Right lobe of liver (tissue), 6 donors: ENCODE measurements at regions not wholly inside any gene's neighbourhood (a gene's known extent, or its start where the extent isn't known, plus 50 kb on each side); places are given as distances from the start of the nearest gene placed in this dataset.

ENCODE experiments used
- ATAC-seq, 4 donors: fragments of 200-7000 bp; cut with Tn5 transposase; one replicate each; pipeline ENCODE4 v1.9.1; 2020; ENCODE audit warnings: mild to moderate bottlenecking in 4 of 4, moderate library complexity in 4 of 4
- DNase-seq, 3 donors: peaks; one replicate each; pipeline ENCODE4 v3.0.0-alpha.2; 2020
- H3K27ac ChIP-seq, 3 donors: fragments of 200-600 bp; one replicate each; pipeline ENCODE4 v1.8.0; 2022
- H3K27me3 ChIP-seq, 2 donors: fragments of 200-600 bp; one replicate each; pipeline ENCODE4 v1.8.0; 2022
- H3K36me3 ChIP-seq, 4 donors: fragments of 200-600 bp; sonication (generic) in 1 of 4; one replicate each; pipeline versions ENCODE4 v1.5.1 to v1.8.0; 2017 to 2022; ENCODE audit warnings: control low read depth in 1 of 4
- H3K4me1 ChIP-seq, 4 donors: fragments of 200-600 bp; sonication (generic) in 1 of 4; one replicate each; pipeline versions ENCODE4 v1.5.1 to v1.8.0; 2017 to 2022; ENCODE audit warnings: control low read depth in 1 of 4
- H3K4me3 ChIP-seq, 3 donors: fragments of 200-600 bp; one replicate each; pipeline ENCODE4 v1.8.0; 2022
- H3K9me3 ChIP-seq, 4 donors: fragments of 200-600 bp; sonication (generic) in 1 of 4; one replicate each; pipeline versions ENCODE4 v1.5.1 to v1.8.0; 2017 to 2022; ENCODE audit warnings: control low read depth in 1 of 4
- POLR2A ChIP-seq: fragments of 450-650 bp; IDR thresholded peaks from one replicate; pipeline ENCODE4 v1.6.1; 2017; ENCODE audit warnings: antibody characterized with exemption, mild to moderate bottlenecking
- WGBS: methylation state at CpG from one replicate; pipeline ENCODE4 v1.1.6; 2018; ENCODE audit warnings: low coverage, low lambda C conversion rate; ENCODE audit not compliant: insufficient coverage; ENCODE audit errors: missing lambda C conversion rate; 5-methylcytosine and 5-hydroxymethylcytosine counted together
- intact Hi-C, 2 donors: fragments of 100-400 bp; cut with DNase I; formaldehyde crosslinking; loops; one replicate each; pipeline versions ENCODE4 v1.11.2 to v1.14.1; 2022
- TF ChIP-seq, protein P1 (sequence below), 4 donors: fragments of 200-600 bp in 3 of 4; fragments of 450-650 bp in 1 of 4; IDR thresholded peaks; one replicate each; pipeline versions ENCODE4 v1.5.1 to v1.8.0; 2016 to 2022; ENCODE audit warnings: antibody characterized with exemption in 4 of 4, mild to moderate bottlenecking in 2 of 4
- donor health status: DM: no; HTN: yes; CAD: no.
- donor health status: DM: no; HTN: no; CAD: no.
- donor health status: DM: no; HTN: no; CAD: no.
- donor health status: DM: no; HTN: yes; CAD: no.
- donor health status: DM: no; HTN: yes; CAD: no.

DNA sequence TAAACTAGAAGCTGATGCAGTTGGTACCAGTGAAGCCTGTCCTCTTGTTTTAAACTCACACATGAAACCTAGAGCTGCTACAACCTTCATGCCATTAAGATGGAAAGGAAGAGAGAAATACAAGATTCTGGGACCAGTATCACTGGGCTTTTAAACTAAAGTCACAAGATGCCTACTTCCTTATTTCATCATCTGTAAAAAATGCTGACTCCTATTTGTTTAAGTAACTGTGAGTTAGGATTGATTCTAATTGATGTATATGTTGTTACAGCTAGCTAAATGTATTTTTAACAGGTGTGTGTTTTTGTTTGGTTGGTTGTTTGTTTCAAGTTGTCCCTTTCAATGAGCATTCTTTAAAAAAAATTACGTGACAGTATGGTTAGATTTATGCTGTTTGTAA is 833.3 kb upstream of the PRMT6 start:
- no peak for ATAC-seq

DNA sequence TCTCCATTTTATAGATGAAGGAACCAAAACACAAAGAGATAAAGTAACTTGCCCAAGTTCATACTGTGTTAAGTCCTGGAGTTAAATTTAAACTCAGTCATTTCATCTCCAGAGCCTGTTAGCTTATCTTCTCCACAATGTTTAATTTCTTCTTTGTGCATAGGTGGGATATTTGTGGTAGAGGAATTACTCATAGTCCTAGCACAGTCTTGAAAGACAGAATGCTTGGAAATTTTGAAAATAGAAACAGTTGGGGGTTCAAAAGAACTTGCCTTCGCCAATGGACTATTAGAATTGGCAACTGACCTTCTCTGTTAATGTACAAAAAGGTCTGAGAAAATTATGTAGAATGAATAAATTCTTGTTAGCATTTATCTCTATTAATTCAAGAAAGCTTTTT is 832.0 kb upstream of the PRMT6 start:
- H3K4me3 ChIP-seq: no peak overlapping the region
- H3K4me1 ChIP-seq: no peaks in the 10 kb centered on the region
- ATAC-seq: no peak
- TF ChIP-seq POLR2A: no peak
- TF ChIP-seq, protein P1, sequence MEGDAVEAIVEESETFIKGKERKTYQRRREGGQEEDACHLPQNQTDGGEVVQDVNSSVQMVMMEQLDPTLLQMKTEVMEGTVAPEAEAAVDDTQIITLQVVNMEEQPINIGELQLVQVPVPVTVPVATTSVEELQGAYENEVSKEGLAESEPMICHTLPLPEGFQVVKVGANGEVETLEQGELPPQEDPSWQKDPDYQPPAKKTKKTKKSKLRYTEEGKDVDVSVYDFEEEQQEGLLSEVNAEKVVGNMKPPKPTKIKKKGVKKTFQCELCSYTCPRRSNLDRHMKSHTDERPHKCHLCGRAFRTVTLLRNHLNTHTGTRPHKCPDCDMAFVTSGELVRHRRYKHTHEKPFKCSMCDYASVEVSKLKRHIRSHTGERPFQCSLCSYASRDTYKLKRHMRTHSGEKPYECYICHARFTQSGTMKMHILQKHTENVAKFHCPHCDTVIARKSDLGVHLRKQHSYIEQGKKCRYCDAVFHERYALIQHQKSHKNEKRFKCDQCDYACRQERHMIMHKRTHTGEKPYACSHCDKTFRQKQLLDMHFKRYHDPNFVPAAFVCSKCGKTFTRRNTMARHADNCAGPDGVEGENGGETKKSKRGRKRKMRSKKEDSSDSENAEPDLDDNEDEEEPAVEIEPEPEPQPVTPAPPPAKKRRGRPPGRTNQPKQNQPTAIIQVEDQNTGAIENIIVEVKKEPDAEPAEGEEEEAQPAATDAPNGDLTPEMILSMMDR (IDR thresholded peaks at IDR 0.05): no peak
- H3K36me3 ChIP-seq: no peaks in the 10 kb centered on the region
- H3K27me3 ChIP-seq: no peaks in the 10 kb centered on the region
- H3K27ac ChIP-seq: no peak overlapping the region
- no peak for DNase-seq
- 16% methylated on average over 1 of the region's 1 CpG for WGBS
- H3K9me3 ChIP-seq: no peaks in the 10 kb centered on the region
- intact Hi-C loops: no loop called here

More for the DNA sequence above, 833.3 kb upstream of the PRMT6 start:
- no peaks in the 10 kb centered on the region for H3K36me3 ChIP-seq
- WGBS: 48% methylated on average over 1 of the region's 1 CpG
- intact Hi-C loops: no loop called here
- TF ChIP-seq POLR2A: no peak
- TF ChIP-seq, protein P1 (IDR thresholded peaks at IDR 0.05): no peak
- H3K27ac ChIP-seq: no peak overlapping the region
- H3K9me3 ChIP-seq: no peaks in the 10 kb centered on the region
- H3K4me3 ChIP-seq: no peak overlapping the region
- no peak for DNase-seq
- H3K4me1 ChIP-seq: no peaks in the 10 kb centered on the region
- H3K27me3 ChIP-seq: no peaks in the 10 kb centered on the region

DNA sequence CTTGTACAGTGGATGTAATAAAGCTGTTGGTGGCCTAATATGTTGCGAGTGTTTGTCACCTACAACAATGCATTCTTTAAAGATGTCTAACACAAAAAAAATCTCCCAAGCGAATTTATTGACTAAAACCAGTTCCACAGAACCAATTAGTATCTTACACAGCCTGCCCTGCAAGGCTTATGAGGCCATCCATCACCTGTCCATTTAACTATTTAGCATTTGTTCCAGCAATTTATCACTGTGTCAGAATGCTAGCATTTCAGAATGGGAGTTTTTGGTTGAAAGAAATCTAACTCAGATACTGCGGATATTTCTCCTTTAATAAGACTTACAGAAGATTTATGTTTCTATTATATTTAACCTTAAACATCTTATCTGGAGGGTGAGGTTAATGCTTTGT is 831.1 kb upstream of the PRMT6 start:
- no peak for TF ChIP-seq POLR2A
- TF ChIP-seq, protein P1 (IDR thresholded peaks at IDR 0.05): no peak
- H3K4me1 ChIP-seq: no peaks in the 10 kb centered on the region
- DNase-seq (no peak), ATAC-seq (no peak)
- no peak overlapping the region for H3K4me3 ChIP-seq
- H3K27ac ChIP-seq: no peak overlapping the region
- no peaks in the 10 kb centered on the region for H3K27me3 ChIP-seq
- H3K9me3 ChIP-seq: no peaks in the 10 kb centered on the region
- WGBS: 54% methylated on average over 3 of the region's 3 CpGs
- no peaks in the 10 kb centered on the region for H3K36me3 ChIP-seq
- intact Hi-C loops: no loop called here

DNA sequence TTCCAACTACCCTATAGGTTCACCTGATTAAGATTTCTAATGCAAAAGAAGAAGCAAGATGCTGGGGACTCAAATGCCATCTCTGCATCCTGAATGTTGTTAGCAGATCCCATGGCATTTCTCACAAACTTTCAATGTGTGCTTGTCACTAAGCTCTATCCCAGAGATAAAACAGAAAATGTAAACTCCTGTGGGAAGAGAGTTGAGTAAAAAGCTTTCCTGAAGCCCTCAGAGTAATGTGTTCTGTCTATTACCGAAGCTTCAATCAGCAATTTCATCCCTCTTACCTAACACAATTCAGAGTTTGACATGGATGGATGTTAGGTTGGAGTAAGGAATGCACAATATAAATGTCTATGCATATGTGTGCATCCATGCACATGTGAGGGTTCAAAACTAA is 829.9 kb upstream of the PRMT6 start:
- intact Hi-C loops: no loop called here
- Histone ChIP-seq H3K4me3 (no peak overlapping the region), H3K27ac (no peak overlapping the region), H3K4me1 (no peaks in the 10 kb centered on the region), H3K36me3 (no peaks in the 10 kb centered on the region), H3K27me3 (no peaks in the 10 kb centered on the region), H3K9me3 (no peaks in the 10 kb centered on the region)
- no peak for TF ChIP-seq POLR2A
- TF ChIP-seq, protein P1 (IDR thresholded peaks at IDR 0.05): no peak
- no peak for ATAC-seq
- 29% methylated on average over 1 of the region's 1 CpG for WGBS
- DNase-seq: no peak

DNA sequence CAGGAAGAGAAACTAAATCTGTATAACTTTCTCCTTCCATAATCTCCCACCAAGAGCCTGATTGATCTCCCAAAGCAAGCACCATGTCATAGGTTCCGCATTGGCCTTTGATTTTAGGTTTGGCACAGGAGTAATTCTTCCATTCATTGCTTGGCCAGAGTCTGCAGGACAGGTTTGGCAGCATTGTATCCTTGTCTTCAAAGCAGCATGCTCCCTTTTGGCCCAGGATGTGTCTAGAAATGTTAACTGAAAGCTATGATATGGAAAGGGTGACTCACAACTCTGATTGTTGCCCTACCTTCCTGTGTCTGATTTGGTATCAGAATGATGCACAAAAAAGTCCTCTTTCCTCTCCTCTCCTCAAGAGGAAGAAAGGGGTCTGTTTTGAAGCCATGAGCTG is 824.3 kb upstream of the PRMT6 start:
- Histone ChIP-seq H3K4me3 (no peak overlapping the region), H3K9me3 (no peaks in the 10 kb centered on the region), H3K27ac (no peak overlapping the region), H3K27me3 (no peaks in the 10 kb centered on the region), H3K36me3 (no peaks in the 10 kb centered on the region), H3K4me1 (no peaks in the 10 kb centered on the region)
- TF ChIP-seq POLR2A: no peak
- TF ChIP-seq, protein P1 (IDR thresholded peaks at IDR 0.05): no peak
- intact Hi-C loops: no loop called here
- DNase-seq (no peak), ATAC-seq (no peak)
- WGBS: 50% methylated on average over 1 of the region's 1 CpG
